KOPT-K1 (cell line): ENCODE measurements at regions not wholly inside any gene's neighbourhood (a gene's known extent, or its start where the extent isn't known, plus 50 kb on each side); places are given as distances from the start of the nearest gene placed in this dataset.

ENCODE experiments used
- H3K27ac ChIP-seq: fragments of 200-600 bp; sonication (generic); 2 replicates; pipeline ENCODE4 v1.5.1; 2016; ENCODE audit warnings: antibody characterized with exemption, mild to moderate bottlenecking, low read depth, low read length; ENCODE audit not compliant: poor library complexity, severe bottlenecking
- H3K36me3 ChIP-seq: fragments of 200-600 bp; sonication (generic); 2 replicates; pipeline ENCODE4 v1.5.1; 2017; ENCODE audit warnings: antibody characterized with exemption, mild to moderate bottlenecking, low read length, moderate library complexity; ENCODE audit not compliant: insufficient read depth
- H3K9me3 ChIP-seq: fragments of 200-600 bp; sonication (generic); 2 replicates; pipeline ENCODE4 v1.5.1; 2017; ENCODE audit warnings: antibody characterized with exemption, low read length, mild to moderate bottlenecking; ENCODE audit not compliant: insufficient read depth, poor library complexity, severe bottlenecking

DNA sequence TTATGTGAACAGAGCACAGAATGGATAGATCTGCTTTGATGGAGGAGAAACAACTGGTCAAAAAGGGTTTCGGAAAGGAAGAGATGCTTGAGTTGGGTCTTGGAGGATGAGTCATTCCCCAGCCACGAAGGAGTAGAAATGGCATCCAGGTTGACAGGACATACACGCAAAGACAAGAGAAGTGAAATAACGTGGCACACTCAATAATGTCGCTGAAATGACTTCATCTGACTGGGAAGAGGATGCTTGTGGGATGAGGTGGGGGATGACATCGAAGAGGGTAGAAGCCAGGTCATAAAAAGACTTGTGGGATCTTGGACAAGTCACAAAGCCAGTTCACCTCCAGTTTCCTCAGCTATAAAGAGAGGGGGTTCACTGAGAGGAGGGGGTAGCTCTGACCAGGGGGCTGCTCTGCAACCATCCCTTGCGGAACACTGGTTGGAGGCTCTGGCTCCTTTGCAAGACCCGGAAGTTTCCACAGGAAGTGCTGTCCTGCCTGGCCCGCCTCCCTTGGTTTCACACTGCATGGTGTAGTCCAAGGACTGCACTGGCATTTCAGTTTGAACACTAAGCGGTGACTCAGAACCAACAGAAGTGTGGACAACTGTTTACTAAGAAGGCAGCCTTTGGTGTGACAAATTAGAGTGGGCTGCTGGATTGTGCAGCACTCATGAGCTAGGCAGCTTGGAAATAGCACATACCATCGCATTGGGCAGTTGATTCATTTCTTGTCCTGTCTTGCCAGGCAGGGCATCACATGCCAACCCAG lies 189.9 kb upstream of the ADO start:
- no peak overlapping the region for H3K27ac ChIP-seq
- no peaks in the 10 kb centered on the region for H3K9me3 ChIP-seq
- H3K36me3 ChIP-seq = no peaks in the 10 kb centered on the region

DNA sequence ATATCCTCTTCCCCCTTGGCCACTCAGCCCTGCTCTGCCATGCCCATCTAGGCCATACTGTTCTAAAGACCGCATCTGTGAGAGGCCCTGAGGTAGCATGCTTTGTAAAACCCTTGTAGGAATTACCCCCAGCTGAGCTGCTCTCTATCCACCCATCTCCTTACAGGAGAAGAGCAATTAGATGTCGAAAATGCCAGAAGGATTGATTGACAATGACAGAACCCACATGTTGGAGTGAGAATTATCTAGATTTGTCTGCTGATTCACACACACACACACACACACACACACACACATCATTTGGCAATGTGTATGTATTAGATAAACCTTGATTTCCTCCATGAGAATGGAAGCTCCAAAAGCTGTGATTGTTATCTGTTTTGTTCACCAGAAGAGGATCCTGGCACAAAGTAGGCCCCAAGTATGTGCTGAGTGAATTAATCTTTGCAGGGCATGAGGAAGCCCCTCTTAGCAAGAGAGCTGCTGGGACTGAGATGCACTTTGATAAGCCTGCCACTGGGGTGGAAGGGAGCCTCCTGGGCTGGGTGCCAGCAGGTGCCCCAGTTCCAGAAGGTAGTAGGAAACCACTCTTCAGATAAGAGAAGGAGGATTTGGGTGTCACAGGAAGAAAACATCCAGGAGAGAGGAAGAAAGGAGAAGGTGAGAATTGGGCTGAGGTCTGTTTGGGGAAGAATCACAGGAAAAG lies 187.5 kb upstream of the ADO start:
- Histone ChIP-seq H3K36me3 (no peaks in the 10 kb centered on the region), H3K9me3 (no peaks in the 10 kb centered on the region), H3K27ac (no peak overlapping the region)

DNA sequence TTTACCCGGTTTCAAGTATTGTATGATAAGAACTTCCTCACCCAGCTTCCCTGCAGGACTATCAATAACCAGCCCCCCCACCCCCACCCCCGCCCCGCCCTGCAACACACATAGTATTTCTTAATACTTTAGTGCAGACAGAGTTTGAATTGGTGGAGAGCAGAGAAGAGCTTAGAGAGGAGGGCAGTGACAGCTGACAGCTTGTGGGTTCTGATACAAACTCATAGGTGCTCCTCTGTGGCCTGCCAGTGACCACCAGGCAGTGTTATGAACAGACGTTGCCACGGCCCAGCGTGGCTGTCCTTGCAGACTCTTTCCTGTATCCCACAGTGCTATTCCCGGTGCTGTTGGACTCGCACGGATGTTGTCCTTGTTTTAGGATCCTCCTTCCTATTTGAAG lies 186.9 kb upstream of the ADO start:
- H3K36me3 ChIP-seq = no peaks in the 10 kb centered on the region
- no peak overlapping the region for H3K27ac ChIP-seq
- no peaks in the 10 kb centered on the region for H3K9me3 ChIP-seq

DNA sequence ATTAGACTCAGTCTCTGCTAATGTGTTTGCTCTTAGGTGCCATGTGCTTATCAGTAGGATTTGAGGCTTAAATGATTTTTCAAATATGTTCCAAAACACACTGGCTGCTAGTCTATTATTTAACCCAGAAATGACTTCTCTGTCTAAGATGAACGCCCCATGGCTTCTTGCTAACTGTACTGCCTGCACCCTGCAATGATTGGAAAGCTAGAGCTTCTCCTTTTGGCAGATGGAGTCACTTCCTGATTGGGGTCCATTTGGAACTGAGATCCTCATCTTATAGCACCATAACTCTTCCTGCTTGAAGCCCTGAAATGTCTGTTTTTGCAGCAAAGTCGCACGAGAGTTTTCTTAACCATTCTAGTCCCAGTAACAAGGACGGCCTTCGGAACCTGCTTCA lies 186.5 kb upstream of the ADO start:
- H3K36me3 ChIP-seq = no peaks in the 10 kb centered on the region
- no peak overlapping the region for H3K27ac ChIP-seq
- no peaks in the 10 kb centered on the region for H3K9me3 ChIP-seq

DNA sequence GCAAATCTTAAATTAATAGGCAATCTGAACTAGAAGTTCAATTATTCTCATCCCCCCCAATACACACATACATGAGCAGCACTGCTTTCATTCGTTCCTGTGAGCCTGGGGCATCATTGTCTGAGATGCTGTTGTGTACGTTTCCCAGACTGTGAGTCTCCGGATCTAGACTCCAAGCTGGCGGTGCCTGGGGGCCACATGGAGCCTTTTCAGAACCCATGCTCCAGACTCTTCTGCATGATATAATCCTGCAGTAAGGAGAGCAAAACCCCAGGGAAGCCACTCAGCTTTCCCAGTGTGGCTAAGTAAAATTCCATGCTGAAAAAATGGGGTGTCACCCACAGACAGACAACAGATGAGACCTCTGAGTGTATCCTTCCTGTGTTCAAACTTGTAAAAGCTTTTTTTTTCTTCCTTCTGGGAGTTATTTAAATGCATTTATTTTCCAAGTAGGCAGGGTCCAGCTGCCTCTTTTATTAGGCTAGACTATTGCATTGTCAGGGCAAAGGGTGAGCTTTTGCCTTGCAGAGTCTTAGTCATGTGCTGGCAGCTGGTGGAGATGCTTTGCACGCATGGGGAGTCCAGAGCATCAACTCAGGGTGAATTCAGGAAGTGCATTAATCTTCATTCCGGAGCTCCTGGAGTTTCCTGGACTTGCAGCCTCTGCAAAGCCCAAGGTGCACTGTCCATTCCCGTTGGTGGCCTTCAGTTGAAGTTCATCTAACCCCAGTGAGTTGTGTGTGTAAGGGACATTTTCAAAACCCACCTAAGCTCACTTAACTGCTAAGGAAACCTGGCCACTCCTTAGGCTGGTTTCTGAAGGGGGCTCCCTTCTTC lies 185.7 kb upstream of the ADO start:
- Histone ChIP-seq H3K27ac (no peak overlapping the region), H3K9me3 (no peaks in the 10 kb centered on the region), H3K36me3 (no peaks in the 10 kb centered on the region)

DNA sequence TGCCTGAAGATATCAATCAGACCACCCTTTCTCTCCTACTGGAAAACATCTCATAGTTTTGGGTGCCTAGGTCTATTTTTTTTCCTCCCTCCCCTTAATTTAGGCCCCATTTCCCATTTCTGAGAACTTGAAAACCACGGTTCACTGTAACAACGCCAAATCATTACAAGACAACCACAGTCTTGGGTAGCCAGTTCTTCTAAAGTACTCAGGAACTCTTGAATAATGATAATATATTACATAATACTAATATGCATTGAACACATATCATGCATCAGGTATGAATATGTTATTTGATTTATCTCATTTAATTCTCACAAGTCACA lies 185.1 kb upstream of the ADO start:
- H3K27ac ChIP-seq = no peak overlapping the region
- no peaks in the 10 kb centered on the region for H3K9me3 ChIP-seq
- no peaks in the 10 kb centered on the region for H3K36me3 ChIP-seq

DNA sequence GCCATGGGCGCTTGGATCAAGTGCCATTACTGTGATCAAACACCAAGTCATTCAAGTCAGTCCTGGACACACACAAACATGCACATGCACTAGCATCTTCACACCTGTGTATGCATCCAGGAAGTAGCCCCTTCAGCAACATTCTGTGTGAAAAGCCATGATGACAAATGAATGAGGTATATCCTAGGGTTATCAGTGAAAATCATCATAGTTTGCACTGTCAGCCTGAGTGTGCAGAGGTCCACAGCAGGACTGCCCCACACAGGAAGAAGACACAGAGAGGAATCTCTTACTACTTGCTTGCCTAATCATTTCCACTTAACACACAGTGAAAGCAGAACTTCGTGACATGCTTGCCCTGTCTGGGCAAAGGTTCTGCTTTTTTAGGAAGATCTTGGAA lies 184.0 kb upstream of the ADO start:
- Histone ChIP-seq H3K36me3 (no peaks in the 10 kb centered on the region), H3K9me3 (no peaks in the 10 kb centered on the region), H3K27ac (no peak overlapping the region)

DNA sequence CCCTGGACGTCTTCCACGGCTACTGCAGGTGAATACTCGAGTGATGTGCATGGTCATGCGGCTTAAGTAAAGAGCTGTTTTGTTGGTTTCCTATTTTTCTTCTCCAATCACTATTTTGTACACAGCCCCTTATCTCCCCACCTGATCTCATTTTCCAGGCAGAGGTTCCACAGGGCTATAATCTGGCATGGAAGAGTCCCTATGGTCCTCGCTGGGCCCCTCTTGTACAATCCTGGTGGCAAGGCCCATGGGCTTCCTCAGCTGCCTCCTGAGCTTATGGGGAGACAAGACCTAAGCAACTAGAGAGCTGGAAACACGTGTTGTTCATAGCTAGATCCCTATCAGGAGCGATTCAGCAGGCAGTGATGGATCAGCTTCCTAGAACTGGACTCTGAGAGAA lies 181.3 kb upstream of the ADO start:
- Histone ChIP-seq H3K27ac (no peak overlapping the region), H3K36me3 (no peaks in the 10 kb centered on the region), H3K9me3 (no peaks in the 10 kb centered on the region)

DNA sequence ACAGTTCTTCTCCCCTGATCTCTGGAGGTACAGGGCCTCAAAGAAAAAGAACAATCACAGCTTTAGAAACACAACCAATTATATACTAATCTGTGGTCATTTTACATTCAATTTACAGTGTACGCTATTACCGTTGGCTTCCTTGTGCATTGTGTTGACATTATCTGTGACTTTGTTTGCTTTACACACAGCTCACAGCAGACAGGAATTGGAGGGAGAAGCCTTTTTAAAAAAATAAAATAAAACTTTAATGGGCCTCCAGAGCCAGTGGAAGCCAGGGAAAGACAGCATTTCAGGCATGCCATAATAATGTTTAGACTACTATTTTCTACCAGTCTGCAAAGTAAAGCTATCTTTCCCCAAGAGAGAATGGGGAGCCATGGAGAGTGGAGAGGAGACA lies 179.0 kb upstream of the ADO start:
- no peak overlapping the region for H3K27ac ChIP-seq
- no peaks in the 10 kb centered on the region for H3K36me3 ChIP-seq
- H3K9me3 ChIP-seq = no peaks in the 10 kb centered on the region

DNA sequence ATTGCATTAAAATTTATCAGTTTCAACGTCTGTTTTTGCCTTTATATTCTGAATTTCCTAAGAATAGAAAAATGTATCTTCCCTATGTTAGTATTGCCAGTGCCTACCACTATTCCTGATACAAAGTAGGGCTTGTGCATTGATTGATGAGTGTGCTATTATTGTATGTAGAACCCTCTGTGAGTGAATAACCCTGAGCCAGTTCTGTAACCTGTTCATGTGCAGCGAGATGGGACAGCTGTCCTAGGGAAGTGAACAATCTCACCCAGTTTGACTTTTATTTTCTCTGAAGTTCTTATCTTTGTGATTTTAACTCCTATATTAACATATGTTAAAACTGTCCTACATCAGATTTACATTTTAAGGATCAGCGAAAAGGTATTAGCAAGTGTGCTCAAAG lies 178.4 kb upstream of the ADO start:
- H3K9me3 ChIP-seq = no peaks in the 10 kb centered on the region
- H3K27ac ChIP-seq = no peak overlapping the region
- H3K36me3 ChIP-seq = no peaks in the 10 kb centered on the region

DNA sequence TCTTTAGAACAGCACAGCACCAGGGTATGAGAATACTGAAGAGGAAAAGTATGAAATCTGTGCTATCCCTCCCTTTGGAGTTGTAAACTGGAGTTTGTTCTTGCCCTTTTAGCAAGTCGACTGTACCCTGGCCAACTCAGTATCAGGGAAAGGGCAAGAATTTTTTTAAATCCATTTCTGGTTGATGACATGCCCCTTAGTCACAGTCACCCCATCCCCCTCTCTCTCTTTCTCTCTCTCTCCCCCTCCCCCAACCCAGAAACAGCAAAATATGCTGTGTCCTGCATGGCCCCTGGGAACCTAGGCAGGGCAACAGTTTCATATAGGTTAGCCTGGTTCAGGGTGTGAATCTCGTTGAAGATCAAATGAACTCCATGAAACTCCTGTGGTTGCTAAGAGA lies 177.7 kb upstream of the ADO start:
- no peak overlapping the region for H3K27ac ChIP-seq

DNA sequence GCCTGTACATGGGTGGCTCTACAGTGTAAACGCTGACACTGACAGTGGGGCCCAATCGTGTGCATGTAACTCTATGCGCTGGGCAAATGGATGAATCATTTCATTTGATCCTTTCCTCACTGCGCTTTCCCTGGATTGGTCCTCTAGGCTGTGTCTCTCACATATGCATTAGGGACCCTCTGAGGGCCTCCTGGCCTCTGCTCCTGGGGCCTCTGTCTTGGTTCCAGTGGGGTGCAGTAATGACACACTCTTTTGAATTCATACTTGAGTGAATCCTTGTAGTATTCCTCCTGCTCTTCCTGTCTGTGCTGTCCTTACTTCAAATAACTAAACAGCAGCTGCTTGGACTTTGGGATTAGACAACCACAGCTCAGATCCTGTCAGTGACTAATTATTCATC lies 176.5 kb upstream of the ADO start:
- Histone ChIP-seq H3K9me3 (no peaks in the 10 kb centered on the region), H3K36me3 (no peaks in the 10 kb centered on the region), H3K27ac (no peak overlapping the region)

More for the DNA sequence above, 177.7 kb upstream of the ADO start:
- Histone ChIP-seq H3K36me3 (no peaks in the 10 kb centered on the region), H3K9me3 (no peaks in the 10 kb centered on the region)

DNA sequence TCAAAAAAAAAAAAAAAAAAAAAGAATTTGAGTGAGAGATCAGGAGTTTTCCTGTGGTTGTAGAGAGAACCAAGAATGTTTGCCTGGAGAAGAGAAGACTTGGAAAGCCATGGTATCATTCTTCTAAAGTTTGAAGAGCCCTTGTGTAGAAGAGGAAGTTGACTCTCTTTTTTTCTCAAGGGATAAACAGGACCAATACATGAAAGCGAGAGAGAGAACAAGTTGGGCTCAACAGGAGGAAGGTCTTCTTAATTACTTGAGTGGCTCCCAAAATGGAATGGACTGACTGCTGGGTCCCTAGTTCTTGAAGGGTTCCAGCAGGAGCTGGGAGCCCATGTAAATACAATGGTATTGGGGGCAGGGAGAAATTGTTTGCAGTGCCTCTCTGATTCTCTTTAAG lies 173.3 kb upstream of the ADO start:
- no peaks in the 10 kb centered on the region for H3K9me3 ChIP-seq
- H3K36me3 ChIP-seq = no peaks in the 10 kb centered on the region
- H3K27ac ChIP-seq = no peak overlapping the region

DNA sequence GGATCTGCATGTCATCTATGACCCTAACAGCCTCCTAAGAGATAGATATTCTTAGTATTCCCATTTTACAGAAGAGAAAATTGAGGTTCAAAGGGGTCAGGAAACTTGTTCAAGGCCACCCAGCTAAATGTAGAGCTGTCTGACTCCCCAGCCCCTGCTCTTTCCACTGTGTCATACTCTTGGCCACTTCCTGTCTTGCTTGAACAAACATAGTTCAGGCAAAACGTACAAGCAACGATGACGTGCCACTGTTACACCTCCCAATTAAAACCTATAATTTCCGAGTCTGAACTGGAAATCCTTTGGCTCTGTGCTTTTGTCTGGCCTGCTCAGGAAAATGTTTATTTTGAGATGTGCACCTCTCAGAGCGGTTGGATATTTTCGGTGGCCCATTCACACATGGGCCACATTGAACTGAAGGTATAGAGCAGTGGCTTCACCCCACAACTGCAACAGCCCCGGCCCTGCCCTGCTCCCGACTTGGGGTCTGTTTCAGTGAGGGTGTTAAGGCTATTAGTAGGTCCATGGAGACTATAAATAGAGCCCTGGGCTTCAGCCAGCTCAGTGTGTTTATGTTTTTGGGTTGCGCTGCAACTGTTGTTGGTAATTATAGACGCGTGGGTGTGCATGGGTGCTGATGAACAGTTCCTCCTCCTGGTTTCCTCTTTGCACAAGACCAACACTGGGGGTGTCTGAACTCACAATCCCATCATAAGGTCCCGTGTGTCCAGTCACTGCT lies 172.3 kb upstream of the ADO start:
- Histone ChIP-seq H3K27ac (no peak overlapping the region), H3K9me3 (no peaks in the 10 kb centered on the region), H3K36me3 (no peaks in the 10 kb centered on the region)

DNA sequence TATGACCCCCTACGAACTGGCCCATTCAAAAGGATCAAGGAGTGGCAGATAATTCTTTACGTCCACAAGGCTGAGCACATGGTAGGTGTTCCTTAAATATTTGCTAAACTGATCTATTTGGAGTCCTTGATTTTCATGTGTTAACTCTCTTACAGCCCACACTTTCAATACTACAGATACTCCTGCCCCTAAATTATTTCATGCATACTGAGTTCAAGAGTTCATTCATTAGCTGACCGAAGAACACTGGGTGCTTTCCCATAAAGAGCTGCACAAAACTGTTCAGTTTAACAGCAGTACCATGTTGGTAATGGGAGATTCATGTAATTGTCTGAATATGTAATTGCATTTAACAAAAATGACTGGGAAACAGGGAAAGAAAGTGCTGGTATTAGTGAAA lies 170.5 kb upstream of the ADO start:
- Histone ChIP-seq H3K9me3 (no peaks in the 10 kb centered on the region), H3K27ac (no peak overlapping the region), H3K36me3 (no peaks in the 10 kb centered on the region)
